Right lung (tissue), 2 donors: ENCODE measurements at regions not wholly inside any gene's neighbourhood (a gene's known extent, or its start where the extent isn't known, plus 50 kb on each side); places are given as distances from the start of the nearest gene placed in this dataset.
A peak's percentile ranks its signal among the peaks of the same experiment; 100 is the strongest.
"Not testable (repeated sequence)": the region's sequence is repeated elsewhere in the genome, so short reads cannot be mapped to it uniquely, and the experiment has no call there.

Source experiments
- DNase-seq, 2 donors: peaks; one replicate each; pipeline ENCODE4 v3.0.0-alpha.2; 2013

DNA sequence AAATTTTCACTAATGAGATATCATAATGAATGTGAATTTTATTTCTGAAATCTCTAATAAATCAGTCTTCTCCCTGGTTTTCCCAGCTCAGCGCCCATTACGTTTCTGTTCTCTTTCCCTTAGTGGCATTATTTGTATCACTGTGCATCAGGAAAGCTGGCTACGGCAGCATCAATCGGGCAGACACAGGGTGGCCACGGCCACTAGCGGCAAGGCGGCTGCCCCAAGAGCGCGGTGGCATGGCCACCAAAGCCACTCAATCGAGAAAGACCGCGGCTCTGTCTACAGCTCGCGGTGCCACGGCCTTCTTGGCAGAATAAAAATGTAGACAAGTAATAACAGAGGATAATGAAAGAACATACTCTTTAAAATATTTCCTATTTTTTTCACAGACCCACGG lies 168.0 kb downstream of the RPIA start:
- no peak for DNase-seq

DNA sequence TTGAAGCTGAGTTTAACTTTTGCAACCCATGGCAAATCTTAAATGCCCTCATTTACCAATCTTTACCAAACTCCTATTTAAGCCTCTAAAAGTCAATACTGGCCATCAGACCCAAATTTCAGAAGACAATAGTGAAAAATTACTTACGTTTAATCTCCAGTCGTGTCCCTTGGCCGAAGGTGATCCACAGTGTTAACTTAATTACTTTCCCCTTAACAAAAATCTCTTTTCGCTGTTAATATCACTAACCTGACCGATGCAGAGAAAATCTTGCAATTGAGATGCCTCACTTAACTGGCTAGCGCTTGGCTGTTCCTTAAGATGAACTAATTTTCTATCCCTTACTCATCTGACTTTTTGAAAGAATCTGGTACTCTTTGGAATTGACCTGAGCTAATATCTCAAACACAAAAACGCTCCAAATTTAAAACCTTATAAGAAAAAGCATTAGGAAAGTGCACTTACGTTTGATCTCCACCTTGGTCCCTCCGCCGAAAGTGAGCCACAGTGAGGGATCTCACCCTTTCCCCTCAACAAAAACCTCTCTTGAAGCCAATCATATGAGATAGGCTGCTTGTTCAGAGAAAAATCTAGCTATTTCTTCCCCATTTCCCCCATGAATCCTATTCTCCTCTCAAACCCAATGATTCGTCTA lies 169.1 kb downstream of the RPIA start:
- no peak for DNase-seq

DNA sequence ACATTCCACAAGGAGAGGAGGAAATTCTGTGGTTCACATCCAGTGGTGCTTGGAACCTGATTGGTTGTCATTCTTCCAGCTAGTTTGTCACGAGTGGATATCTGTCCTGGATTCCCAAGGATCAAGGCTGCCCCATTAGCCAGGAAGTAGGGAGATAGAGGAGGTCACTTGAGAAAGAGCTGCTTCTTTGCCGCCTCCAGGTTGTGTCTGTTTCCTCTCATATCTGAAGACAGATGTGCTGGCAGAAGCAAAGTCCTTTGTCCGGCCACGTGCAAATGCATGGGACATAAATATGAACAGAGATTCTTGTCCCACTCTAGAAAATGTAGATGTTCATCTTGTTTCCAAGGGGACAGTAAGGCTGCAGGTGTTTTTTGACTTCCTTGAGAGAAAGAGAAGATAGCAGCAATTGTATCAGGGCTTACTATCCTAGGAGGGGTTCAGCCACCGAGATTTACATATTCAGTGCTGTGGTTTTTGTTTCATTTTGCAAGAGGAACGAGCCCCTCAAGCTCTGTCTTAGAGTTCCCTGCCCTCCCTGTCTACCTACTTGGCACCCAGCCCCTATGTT lies 174.4 kb downstream of the RPIA start:
- no peak for DNase-seq

DNA sequence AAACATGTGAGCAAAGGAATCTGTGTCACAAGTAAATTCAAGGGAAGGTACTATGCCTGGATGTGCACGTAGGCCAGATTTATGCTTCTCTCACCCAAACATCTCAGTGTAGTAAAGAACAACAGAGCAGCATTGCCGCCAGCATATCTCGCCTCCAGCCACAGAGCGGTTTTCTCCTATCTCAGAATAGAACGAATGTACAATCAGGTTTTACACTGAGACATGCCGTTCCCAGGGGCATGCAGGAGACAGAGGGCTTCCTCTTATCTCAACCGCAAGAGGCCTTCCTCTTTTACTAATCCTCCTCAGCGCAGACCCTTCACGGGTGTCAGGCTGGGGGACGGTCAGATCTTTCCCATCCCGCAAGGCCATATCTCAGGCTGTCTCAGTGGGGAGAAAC lies 175.3 kb downstream of the RPIA start:
- DNase-seq: no peak

DNA sequence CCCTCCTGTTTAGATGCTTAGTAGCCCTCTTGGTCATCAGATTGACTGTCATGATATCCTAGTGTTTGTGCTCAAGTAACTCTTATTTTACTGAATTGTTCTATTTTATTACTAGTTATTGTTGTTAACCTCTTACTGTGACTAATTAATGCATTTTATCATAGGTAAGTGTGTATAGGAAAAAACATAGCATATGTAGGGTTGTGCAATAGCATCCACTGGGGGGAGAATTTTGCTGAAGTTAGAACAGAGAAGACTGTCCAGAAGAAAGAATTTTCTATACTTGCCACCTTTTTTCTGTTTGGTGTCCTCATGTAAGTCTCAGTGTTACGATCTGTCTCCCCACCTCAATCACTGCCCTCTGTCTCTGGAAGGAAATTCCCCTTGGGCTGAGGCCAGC lies 177.4 kb downstream of the RPIA start:
- no peak for DNase-seq

DNA sequence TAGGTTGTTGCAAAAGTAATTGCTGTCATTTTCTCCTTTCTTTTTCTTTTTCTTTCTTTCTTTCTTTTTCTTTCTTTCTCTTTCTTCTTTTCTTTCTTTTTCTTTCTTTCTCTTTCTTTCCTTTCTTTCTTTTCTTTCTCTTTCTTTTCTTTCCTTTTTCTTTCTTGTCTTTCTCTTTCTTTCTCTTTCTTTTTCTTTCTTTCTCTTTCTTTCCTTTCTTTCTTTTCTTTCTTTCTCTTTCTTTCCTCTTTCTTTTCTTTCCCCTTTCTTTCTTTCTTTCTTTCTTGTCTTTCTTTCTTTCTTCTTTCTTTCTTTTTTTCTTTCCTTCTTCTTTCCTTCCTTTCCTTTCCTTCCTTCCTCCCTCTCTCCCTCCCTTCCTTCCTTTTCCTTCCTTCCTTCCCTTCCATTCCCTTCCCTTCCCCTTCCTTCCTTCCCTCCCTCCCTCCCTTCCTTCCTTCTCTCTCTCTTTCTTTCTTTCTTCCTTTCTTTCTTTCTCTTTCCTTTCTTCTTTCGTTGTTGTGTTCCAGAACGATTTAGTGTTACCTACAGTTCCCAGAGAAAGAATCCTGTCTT lies 178.9 kb downstream of the RPIA start:
- no peak for DNase-seq

DNA sequence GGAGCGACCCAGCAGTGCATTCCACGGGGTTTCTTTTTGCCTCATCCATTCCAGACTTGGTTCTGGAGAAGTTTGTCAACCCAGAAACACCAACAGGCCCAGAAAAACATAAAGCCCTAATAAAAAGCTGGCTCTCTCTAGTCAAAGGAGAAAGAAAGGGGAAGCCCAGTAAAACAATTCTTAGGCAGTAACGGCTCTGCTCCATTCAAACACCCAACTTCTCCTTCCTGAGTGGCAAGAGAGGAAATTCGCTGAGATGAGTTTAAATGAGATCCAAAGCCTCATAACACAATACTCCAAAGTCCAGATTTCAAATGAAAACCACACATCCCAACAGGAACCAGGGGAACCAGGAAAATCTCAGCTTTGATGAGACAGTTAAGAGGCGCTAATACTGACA lies 179.9 kb downstream of the RPIA start:
- DNase-seq: no peak

DNA sequence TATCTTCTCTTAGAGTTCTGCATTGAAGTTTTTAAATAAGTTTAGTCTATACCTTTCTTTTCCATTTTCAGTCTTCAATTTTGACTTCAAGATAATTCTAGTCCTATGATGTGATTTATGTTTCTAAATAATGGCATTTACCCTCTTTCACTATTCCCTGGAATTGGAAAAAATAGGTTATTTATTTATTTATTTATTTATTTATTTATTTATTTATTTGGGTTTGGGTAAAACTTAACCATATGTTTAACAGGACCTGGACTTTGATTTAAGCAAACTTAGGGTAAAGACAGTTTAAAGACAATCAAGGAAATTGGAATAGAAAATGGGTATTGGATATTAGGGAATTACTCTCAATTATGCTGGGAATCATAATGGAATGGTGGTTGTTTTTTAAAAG lies 182.1 kb downstream of the RPIA start:
- no peak for DNase-seq

DNA sequence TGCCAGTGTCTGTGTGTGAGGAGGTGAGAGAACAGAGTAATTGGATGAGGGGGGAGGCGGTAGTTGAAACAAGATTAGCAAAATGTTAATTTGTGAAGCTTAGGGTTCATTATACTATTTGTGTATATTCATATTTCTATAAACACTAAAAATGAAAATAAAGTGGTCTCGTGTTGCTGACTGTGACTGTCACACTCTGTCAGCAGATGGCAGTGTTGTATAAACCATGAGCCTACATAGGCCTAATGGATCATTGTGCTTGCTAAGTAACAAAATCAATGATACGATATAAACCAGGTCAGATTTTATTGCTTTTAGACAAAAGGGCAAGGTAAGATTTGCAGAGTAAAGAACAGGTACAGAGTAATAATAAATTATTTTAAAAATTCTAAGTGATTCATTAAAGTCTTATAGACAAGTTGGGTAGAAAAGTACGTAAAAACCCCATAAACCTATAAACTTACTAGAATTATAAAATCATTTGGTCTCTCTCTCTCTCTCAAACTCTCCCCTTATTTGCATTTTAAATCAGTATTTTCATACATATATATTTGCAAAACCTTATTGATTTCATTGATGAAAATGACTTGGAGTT lies 182.7 kb downstream of the RPIA start:
- DNase-seq: peak; percentile 27 to 56

DNA sequence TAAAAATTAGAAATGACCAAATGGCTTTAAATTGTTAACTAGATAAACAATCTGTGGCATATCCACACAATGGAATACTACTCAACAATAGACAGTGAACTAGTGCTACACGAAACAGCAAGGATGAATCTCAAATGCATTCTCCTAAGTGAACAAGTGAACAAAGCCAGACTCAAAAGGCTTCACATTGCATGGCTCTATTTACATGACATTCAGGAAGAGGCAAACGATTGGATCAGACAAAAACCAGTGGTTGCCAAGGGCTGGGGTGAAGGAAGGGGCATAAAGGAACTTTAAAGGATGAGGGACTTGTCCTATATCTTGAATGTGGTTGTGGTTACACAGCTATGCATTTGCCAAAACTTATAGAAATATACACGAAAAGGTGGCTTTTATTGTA lies 184.3 kb downstream of the RPIA start:
- no peak for DNase-seq

DNA sequence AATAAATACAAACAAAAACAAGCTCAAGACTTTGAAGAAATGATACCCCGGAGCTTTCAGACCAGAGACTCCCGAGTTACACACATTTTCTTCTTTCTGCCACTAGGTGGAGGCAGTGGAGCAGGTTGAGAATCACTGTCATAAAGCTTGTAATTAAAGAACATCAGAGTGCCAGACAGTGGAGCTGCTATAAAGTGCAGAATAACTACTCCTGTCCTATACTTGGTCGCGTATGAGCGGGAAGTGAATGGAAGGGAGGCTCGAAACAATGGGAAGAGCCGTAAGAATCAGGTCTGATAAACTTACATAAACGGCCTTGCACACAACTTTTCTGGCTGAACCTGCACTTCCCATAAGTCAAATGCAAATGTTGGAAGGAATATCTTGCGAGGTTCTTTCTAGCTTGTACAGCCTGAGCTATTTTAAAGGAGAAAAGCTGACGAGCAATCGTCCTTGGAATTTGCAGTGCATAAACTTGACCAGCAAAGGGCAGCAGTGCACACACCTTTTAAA lies 189.0 kb downstream of the RPIA start:
- DNase-seq: peak; percentile 47 to 57

DNA sequence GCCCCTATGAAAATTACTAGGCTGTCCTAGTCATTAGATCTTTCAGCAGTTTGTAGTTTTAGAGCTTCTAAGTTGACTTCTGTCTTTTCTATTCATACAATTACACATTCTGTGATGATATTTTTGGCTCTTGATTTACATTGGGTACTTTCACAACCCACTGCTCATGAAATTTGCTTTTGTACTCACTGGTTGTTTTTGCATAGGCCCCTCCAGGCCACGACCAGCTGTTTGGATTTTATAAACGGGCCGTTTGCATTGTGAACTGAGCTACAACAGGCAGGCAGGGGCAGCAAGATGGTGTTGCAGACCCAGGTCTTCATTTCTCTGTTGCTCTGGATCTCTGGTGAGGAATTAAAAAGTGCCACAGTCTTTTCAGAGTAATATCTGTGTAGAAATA lies 193.8 kb downstream of the RPIA start:
- DNase-seq: no peak

DNA sequence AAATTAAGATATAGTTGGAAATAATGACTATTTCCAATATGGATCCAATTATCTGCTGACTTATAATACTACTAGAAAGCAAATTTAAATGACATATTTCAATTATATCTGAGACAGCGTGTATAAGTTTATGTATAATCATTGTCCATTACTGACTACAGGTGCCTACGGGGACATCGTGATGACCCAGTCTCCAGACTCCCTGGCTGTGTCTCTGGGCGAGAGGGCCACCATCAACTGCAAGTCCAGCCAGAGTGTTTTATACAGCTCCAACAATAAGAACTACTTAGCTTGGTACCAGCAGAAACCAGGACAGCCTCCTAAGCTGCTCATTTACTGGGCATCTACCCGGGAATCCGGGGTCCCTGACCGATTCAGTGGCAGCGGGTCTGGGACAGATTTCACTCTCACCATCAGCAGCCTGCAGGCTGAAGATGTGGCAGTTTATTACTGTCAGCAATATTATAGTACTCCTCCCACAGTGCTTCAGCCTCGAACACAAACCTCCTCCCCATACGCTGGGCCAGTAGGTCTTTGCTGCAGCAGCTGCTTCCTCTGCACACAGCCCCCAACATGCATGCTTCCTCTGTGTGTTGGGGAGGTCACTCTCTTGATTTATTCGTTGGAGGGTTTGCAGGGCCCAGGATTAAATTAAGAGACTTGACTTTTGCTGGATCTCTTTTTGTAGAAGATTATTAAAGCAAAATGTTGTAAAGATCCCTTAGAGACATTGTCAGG lies 194.4 kb downstream of the RPIA start:
- no peak for DNase-seq

DNA sequence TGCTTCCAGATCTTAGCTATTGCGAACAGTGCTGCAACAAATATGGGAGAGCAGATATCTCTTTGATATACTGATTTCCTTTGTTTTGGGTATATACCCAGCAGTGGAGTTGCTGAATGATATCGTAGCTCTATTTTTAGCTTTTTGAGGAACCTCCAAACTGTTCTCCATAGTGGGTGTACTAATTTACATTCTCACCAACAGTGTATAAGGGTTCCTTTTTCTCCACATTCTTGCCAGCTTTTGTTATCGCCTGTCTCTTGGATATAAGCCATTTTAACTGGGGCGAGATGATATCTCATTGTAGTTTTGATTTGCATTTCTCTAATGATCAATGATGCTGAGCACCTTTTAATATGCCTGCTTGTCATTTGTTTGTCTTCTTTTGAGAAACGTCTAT lies 196.0 kb downstream of the RPIA start:
- DNase-seq: not testable (repeated sequence)

DNA sequence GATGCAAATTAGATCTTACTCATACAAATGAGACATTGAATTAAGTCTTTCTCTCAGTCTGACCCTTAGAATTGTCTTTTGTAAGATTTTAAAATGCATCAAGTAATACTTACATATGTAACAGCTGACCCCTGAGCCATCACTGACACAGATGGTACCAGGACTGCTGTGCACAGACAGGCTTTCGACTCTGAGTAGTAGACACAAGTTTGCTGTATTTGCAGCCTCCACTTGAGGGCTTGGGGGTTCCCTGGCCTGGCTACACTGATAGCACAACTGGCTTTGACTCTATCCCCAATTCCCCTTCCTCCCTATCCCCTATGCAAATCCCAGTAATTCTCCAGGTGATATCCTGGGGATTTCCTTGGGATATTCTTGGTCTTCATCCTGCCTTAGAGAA lies 200.7 kb downstream of the RPIA start:
- no peak for DNase-seq

DNA sequence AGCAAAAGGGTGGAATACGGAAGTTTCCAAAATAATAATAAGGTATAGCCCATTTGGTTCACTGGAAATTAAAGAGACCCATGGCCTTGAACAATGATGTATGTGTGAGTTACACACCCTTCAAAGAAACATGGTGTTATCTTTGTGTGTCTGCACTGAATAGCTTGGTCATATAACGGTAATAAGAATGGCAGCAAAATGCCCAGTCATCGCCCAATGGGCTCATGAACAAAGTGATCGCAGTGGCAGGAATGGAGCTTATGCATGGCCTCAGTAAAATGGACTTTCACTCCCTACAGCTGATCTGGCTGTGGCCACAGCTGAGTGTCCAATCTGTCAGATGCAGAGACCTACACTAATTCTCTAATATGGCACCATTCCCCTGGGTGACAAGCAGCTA lies 201.3 kb downstream of the RPIA start:
- DNase-seq: no peak

DNA sequence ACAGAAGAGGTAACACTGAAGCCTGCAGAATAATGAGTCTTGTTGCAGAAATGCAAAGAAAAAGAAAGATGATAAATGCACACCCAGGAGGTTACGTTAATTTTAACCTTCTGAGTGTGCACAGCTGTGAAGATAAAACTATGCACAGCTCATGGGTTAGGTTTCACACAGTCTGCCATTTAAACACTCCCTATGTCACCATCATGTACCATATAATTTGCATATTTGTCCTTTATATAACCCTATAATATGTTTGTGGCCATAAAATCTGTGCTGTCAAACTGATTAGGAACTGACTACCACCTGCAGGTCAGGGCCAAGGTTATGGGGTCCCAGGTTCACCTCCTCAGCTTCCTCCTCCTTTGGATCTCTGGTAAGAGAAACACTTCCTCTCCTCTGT lies 205.5 kb downstream of the RPIA start:
- DNase-seq: no peak

DNA sequence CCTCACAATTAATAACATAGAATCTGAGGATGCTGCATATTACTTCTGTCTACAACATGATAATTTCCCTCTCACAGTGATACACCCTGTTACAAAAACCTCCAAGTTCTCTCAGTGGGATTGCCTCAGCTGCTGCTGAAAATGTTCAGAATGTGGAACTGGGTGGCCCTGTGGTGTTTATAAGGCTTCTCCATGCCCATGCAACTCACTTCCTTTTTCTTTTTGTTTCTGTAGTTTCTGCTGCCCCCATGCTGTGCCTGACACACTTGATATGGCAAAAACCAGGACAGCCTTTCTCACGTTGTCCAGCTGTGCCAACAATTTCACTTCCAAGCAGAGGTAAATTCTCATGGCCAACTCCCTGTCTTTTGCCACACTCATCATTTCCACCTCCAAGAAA lies 206.2 kb downstream of the RPIA start:
- DNase-seq: no peak

DNA sequence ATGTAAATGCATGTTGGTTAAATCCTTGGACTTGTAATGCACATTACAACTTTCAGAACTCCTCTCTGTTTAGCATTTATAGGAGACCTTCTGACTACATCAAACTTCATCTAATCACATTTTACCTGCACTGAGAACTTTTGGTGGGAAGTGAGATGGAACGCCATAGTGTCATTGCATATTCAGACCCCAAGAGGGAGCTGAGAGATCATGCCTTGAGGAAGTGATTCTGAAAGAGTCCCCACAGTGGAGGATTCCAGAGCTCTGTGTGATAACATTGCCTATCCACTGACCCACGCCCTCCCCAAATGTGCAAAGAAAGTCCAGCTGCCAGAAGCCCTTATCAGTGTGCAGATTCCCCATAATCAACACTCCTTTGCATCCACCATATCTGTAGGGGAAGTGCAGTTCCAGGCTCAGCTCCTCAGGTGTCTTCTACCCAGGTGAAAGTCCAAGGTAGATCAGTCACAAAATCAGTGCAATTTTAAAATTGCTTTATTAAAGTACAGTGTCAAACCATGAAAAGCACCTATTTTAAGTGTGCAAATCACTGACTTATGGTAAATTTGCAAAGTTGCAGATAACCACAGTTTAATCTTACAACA lies 212.4 kb downstream of the RPIA start:
- DNase-seq: peak; percentile 12 to 32

DNA sequence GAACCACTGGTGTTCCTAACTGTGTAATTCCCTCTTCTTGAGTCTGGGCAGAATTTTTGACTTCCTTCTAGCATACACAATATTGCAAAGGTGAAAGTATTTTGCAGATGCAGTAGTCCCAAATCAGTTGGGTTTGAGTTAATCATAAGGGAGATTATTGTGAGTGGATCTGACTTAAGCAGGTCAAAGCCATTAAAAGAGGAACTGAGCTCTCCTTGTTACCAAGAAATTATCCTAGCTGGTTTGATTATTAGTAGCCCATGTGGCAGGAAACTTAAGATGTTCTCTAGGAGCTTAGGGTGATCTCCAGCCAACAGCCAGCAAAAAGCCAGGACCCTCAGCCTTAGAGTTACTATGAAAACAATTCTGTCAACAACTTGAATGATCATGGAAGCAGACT lies 221.8 kb downstream of the RPIA start:
- DNase-seq: no peak

DNA sequence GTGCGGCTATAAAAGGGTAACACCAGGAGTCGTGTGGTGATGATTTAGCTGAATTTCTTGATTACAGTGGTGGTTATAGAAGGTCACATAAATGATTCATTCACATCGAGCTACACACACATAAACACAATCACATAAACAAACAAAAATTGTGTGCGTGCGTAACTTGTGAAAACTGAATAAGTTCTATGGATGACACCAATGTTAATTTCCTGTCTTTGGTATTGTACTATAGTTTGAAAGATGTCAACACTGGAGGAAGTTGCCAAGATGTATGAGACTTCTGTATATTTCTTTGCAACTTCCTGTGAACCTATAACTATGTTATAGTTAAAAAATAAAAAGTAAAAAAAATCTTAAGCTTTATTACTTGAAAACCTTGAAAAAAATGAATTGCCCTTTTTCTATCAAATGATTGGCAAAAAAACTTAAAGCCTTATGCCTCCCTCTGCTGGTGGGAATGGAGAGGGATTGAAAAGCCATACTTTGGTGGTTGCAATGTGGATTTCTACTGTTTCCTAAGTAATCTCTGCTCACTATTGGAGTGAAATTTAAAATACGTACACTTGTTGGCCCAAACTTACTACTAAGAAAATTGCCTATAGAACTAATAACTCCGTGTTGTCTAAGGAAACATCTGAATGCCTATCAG lies 227.7 kb downstream of the RPIA start:
- no peak for DNase-seq

DNA sequence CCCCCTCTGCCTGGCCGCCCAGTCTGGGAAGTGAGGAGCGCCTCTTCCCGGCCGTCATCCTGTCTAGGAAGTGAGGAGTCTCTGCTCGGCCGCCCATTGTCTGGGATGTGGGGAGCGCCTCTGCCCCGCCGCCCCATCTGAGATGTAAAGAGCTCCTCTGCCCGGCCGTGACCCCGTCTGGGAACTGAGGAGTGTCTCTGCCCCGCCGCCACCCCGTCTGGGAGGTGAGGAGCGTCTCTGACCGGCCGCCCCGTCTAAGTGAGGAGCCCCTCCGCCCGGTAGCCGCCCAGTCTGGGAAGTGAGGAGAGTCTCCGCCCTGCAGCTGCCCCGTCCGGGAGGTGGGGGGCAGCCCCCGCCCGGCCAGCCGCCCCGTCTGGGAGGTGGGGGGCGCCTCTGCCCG lies 228.9 kb downstream of the RPIA start:
- DNase-seq: not testable (repeated sequence)
